NOMO-1 treated with DMSO at 0.1 percent for 48 hours (cell line): ENCODE measurements at regions not wholly inside any gene's neighbourhood (a gene's known extent, or its start where the extent isn't known, plus 50 kb on each side); places are given as distances from the start of the nearest gene placed in this dataset.
"Not testable (repeated sequence)": the region's sequence is repeated elsewhere in the genome, so short reads cannot be mapped to it uniquely, and the experiment has no call there.

ENCODE experiments used
- DNase-seq: peaks from one replicate; lab custom pipeline; 2025; ENCODE audit not compliant: unreplicated experiment; lab: John Stamatoyannopoulos, UW

- DNase-seq, result no peak
These were observed 182.4 kb upstream of the CDH9 start for GRCh38 chr5:27220752-27221151.

- no peak for DNase-seq
These were observed 179.6 kb upstream of the CDH9 start for GRCh38 chr5:27217977-27218376.

- no peak for DNase-seq
These were observed 179.0 kb upstream of the CDH9 start for GRCh38 chr5:27217155-27217956.

GRCh38 chr5:27216367-27216950, 178.1 kb upstream of the CDH9 start:
- no peak for DNase-seq

GRCh38 chr5:27208051-27208450, 169.7 kb upstream of the CDH9 start:
- no peak for DNase-seq

- DNase-seq, result no peak
These were observed 153.6 kb upstream of the CDH9 start for GRCh38 chr5:27191786-27192510.

DNA sequence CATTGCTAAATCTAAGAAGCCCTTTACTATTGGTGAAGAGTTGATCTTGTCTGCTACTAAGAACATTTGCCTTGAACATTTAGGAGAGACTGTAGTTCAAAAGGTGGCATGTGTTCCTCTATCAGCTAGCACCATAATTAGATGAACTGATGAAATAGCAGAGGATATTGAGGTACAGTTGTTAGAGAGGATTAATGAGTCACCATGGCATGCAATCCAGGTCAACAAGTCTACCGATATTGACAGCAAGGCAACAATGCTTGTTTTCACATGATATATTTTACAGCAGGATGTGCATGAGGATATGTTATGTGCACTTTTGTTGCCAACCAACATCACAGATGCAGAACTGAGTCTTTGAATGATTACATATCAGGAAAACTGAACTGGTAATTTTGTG, 134.3 kb upstream of the CDH9 start:
- no peak for DNase-seq

GRCh38 chr5:27171761-27172261, 133.4 kb upstream of the CDH9 start:
- DNase-seq, result no peak

- no peak for DNase-seq
These were observed 120.4 kb upstream of the CDH9 start for GRCh38 chr5:27158775-27159174.

- no peak for DNase-seq
These were observed 119.8 kb upstream of the CDH9 start for GRCh38 chr5:27158171-27158570.

- DNase-seq, result no peak
These were observed 106.1 kb upstream of the CDH9 start for GRCh38 chr5:27144456-27144855.

- DNase-seq, result no peak
These were observed 102.4 kb upstream of the CDH9 start for GRCh38 chr5:27140831-27141230.

DNA sequence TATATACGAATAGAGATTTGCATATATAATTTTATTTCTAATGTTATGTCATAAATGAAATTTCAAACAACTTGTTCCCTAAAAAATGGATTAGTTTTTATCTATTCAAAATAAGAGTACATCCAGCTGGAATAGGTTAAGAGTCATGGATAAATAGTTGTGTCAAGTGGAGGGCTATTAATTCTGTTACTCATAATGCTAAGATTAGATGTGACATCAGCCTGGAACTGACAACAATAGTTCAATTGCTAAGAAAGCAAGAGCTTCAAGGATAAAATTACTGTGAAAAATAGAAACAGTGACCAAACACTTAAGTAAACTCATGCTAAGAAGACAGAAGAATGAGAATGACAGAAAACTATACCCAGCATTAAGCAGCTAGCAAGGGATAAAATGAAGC, 92.2 kb upstream of the CDH9 start:
- DNase-seq, result no peak

DNA sequence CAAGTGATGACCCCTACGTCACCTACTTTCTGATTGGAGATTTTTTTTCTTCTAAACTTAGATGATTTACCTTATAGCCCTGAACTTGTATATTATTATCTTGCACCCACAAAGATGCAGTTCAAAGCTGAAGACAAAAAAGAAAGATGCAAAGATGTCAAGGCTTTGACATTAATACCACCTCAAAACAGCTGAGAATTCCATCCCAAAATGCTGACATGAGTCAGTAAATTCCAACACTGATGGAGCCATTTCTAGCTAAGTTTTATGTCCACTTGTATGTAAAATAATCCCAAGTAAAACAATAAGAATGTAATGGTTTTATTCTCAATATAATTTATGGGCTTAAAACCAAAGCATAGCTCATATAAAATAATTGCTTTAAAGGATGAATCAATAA, 91.5 kb upstream of the CDH9 start:
- no peak for DNase-seq

DNA sequence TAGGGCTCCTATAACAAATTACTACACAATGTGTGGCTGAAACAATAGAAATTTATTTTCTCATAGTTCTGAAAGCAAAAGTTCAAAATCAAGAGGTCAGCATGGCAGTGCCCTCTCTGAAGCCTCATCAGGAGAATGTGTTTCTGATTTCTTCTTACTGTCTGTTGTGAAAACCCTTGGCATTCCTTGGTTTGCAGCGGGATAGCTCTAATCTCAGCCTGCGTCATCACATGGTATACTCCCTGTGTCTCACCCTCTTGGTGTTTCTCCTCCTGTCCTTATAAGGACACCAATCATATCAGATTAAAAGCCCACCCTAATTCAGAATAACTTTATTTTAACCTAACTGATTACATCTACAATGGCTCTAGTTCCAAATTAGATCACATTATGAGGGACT, 87.5 kb upstream of the CDH9 start:
- DNase-seq, result no peak

- peak; percentile 44 for DNase-seq
These were observed 86.2 kb upstream of the CDH9 start for GRCh38 chr5:27124590-27124989.

GRCh38 chr5:27119736-27120321, 81.4 kb upstream of the CDH9 start:
- DNase-seq, result not testable (repeated sequence)

DNA sequence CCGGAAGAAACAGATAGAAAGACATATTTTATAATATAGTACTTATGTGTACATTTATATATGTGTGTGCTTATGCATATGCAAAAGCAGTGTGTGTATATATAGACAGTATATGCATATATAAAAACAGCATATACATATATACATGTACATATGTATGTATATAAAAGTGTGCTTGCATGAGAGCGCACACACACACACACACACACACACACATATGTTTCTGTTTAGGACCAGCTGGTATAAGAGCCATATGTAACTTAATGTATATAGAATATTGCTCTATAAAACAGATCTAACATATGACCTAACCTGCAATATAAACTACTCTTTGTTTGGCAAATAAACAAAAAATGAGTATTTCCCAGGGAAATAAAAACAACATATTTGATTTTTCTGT, 65.1 kb upstream of the CDH9 start:
- DNase-seq, result no peak

DNA sequence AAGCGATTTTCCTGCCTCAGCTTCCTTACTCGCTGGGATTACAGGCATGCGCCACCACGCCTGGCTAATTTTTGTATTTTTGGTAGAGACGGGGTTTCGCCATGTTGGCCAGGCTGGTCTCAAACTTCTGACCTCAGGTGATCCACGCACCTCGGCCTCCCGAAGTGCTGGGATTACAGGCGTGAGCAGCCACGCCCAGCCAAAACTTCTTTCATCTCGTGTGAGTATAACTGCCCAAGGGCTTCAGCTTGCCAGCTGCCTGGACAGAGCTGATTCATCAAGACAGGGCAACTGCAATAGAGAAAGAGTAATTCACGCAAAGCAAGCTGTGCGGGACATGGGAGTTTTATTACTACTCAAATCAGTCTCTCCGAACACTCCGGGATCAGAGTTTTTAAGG, 57.4 kb upstream of the CDH9 start:
- not testable (repeated sequence) for DNase-seq

DNA sequence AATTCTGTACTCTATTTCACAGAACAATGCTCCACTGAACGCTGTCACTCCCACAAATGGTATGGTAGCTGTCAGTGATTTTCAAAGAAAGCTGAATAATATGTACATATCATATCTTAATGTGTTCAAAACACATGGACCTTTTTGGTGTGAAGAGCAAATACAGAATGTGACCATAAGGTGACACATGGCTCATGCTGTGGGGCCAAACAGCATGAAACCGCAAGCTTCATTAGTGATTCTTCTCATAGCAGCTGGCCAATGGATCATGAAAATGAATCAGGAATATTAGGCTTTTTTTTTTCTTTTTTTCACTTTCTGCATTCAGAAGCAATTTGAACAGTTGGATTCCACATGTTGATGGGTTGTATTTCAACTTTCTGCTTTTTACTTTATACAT, 54.9 kb upstream of the CDH9 start:
- no peak for DNase-seq

- no peak for DNase-seq
These were observed 53.5 kb upstream of the CDH9 start for GRCh38 chr5:27091858-27092257.

DNA sequence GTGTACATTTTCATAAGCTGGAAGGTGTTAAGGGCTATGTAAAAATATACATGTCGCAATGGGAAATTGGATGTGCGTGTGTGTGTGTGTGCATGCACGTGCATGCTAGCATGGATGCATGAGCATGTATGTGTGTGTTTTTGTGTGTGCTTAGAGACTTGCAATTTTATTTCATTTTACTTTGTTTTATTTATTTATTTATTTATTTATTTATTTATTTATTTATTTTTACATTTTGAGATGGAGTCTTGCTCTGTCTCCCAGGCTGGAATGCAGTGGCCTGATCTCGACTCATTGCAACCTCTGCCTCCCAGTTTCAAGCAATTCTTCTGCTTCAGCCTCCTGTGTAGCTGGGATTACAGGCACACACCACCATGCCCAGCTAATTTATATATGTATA, 50.4 kb upstream of the CDH9 start:
- not testable (repeated sequence) for DNase-seq
